NCI-H146 treated with DMSO at 0.1 percent for 48 hours (cell line): ENCODE measurements at regions not wholly inside any gene's neighbourhood (a gene's known extent, or its start where the extent isn't known, plus 50 kb on each side); places are given as distances from the start of the nearest gene placed in this dataset.
A peak's percentile ranks its signal among the peaks of the same experiment; 100 is the strongest.

Experiments used
- DNase-seq: peaks from one replicate; lab custom pipeline; 2025; ENCODE audit not compliant: unreplicated experiment; lab: John Stamatoyannopoulos, UW

- no peak for DNase-seq
Measured at GRCh38 chr13:67859904-67860303, 629.8 kb upstream of the PCDH9 start.

DNA sequence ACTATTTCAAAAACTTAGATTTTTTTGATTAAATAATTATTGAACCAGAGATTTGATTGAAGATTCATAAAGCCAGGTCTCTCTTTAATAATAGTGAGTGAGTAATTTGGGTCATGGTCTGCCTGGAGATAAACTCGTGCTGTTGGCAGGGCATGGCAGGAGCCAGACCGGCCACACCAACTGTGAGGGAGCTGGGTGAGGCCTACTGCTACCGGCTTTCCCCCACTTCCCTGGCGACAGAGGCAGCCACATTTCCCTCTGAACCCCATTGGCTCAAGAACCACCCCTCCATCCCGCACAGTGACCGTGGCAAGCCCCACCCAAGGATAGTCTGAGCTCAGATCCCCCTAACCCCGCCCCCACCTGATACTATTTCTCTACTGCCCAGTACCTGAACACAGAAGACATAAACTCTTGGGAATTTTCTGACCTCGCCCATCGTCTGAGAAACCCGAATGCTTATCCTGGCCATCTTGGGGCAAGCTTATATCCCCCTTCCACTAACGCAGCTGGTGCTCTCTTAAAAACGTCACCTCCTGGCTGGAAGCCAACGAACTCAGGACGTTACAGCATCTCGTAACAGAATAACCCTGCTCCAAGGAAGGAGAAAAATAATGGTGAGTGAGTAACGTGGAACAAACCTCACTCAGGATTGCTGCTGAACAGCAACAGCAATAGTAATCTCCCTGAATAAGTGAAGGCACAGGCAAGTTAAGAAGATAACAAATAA lies 627.6 kb upstream of the PCDH9 start:
- no peak for DNase-seq

DNA sequence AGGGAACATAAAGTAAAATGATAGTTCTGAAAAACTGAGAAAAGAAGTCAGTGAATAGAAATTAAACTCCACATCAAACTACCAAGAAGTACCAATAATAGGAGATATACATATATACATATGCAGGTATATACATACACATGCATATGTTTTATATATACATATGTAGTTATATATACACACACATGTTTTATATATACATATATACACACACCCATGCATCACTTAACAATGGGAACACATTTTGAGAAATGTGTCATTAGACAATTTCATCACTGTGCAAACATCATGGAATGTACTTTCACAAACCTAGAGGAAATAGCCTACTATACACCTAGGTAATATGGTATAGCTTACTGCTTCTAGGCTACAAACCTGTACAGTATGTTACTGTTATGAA lies 626.8 kb upstream of the PCDH9 start:
- DNase-seq, result no peak

GRCh38 chr13:67855741-67856238 lies 625.7 kb upstream of the PCDH9 start:
- no peak for DNase-seq

DNA sequence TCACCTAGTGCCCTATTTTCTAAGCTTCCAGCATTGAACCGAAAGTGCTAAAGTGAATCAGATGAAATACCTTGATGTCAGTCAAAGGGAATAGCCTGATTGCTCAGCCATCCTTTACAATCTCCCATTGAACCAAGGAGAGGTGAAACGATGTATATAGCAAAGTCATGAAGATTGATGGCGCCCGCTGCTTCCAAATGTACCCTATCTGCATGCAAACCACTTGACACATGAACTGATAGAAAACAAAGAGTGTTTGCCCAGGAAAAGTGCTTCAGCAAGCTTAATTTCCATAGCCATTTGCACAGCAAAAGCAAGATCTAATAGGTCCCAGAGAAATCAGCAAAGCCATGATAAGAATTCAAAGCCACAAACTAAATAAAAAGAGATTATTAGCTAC lies 624.9 kb upstream of the PCDH9 start:
- DNase-seq, result peak; percentile 12

GRCh38 chr13:67844574-67844973 lies 614.4 kb upstream of the PCDH9 start:
- DNase-seq, result no peak

DNA sequence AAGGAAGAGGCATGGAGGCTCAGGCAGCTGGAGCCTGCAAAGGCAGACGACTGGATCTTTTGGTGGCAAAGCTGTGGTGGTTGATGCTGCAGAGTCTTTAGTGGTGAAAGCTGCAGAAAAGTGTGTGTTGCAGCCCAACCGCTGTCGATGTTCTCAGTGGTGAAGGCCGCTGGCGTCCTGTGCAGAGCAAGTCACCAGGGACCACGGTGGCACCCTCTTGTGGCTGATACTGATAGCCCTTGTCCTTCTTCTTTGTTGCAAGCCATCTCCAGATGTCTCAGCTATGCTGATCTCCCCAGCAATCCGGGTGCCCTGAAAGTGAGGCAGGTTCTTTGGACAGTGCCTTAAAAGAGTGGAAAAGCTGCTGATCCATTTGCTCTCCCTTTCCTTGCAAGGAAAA lies 610.9 kb upstream of the PCDH9 start:
- DNase-seq, result no peak

DNA sequence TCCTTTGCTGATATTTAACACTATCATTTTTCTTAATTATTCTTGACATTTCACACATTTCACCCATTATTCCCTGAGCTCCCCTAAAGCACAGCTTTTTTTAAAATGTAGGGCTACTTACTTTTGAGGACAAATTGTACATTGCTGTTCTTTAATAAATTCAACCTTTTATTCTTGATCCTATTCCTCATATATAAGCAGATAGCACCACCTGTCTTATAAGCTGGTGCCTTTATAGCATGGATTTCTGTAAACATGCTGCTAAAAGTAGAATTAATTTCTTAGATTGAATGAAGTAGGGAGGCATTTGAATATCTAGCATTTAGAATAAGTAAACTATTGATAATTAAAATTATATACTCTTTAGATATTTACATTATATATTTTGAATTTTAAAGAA lies 603.4 kb upstream of the PCDH9 start:
- peak; percentile 10 for DNase-seq

GRCh38 chr13:67829641-67830040 lies 599.5 kb upstream of the PCDH9 start:
- no peak for DNase-seq

DNA sequence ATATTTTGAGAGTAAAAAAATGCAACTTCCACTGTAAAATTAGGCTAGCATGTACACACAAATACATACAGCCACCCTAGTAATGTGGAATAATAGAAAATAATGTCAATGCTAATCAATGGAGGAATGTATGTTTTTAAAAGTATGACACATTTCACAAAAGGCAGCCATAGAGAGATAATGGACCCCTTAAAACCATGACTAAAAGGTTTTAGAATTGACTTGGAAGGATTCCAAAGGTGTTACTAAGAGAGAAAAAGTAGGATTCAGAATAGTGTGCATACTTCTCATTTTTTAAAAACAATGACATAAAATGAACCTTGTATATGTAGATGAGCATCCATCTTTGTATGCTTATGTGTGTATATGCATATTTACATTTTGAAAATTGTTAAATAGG lies 597.9 kb upstream of the PCDH9 start:
- DNase-seq, result no peak

- DNase-seq, result no peak
Measured at GRCh38 chr13:67821606-67822005, 591.5 kb upstream of the PCDH9 start.

GRCh38 chr13:67806796-67807195 lies 576.7 kb upstream of the PCDH9 start:
- DNase-seq, result no peak

- DNase-seq, result peak; percentile 98
Measured at GRCh38 chr13:67803118-67803517, 573.0 kb upstream of the PCDH9 start.

- peak; percentile 67 for DNase-seq
Measured at GRCh38 chr13:67792151-67792676, 562.1 kb upstream of the PCDH9 start.

DNA sequence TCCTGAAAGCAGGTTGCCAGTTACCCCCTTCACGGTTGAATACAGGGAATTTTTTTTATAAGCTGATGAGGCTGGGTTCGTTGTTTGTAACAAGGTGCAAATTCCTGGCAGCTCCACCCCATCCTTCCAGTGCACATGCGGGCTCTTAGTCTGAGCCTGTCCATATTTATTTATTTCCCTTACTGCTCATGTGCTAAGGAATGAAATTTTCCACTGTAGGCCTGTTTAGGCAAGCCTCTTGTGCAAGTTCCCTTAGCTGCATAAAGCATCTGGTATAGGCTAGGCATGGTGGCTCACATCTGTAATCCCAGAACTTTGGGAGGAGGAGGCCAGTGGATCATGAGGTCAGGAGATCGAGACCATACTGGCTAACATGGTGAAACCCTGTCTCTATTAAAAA lies 560.9 kb upstream of the PCDH9 start:
- no peak for DNase-seq

GRCh38 chr13:67776151-67776550 lies 546.0 kb upstream of the PCDH9 start:
- DNase-seq, result no peak

DNA sequence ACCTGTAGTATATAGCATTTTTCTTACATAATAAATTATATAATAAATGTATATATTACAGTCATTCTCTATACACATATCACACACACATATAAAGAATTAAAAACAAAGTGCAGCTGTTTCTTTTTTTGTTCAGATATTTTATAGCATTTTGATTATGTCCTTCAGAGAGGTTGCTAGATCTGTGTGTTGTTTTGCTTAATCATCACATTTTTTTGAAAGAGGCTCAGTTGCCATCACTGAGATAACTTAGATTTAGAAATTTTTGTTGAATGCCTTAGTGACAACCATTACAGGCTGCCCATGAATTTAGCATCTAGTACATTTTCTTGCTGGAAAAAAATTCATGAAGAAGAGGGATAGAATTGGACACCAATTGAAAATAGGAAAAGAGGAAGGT lies 545.2 kb upstream of the PCDH9 start:
- DNase-seq, result no peak

DNA sequence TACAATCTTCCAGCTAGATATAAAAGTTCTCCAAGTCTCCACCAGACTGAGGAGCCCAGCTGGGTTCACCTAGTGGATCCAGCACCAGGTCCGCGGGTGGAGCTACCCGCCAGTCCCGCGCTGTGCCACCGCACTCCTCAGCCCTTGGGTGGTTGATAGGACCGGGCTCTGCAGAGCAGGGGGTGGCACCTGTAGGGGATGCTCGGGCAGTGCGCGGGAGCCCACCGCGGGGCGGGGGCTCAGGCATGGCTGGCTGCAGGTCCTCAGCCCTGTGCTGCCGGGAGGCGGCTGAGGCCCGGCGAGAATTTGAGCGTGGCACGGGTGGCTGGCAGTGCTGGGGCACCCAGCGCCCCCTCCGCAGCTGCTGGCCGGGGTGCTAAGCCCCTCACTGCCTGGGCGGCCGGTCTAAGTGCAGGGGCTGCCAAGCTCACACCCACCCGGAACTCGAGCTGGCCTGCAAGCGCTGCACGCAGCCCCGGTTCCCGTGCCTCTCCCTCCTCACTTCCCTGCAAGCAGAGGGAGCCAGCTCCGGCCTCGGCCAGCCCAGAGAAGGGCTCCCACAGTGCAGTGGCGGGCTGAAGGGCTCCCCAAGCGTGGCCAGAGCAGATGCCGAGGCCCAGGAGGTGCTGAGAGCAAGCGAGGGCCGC lies 542.8 kb upstream of the PCDH9 start:
- no peak for DNase-seq

GRCh38 chr13:67771106-67771505 lies 541.0 kb upstream of the PCDH9 start:
- no peak for DNase-seq

GRCh38 chr13:67769987-67770341 lies 539.8 kb upstream of the PCDH9 start:
- DNase-seq, result peak; percentile 74

GRCh38 chr13:67769063-67769986 lies 539.2 kb upstream of the PCDH9 start:
- peak; percentile 74 for DNase-seq
